CD4-positive, alpha-beta T cell (primary cell): ENCODE measurements at regions not wholly inside any gene's neighbourhood (a gene's known extent, or its start where the extent isn't known, plus 50 kb on each side); places are given as distances from the start of the nearest gene placed in this dataset.

Source experiments
- ATAC-seq: fragments of 200-7000 bp; cut with Tn5 transposase; one replicate; pipeline ENCODE4 v1.10.0; 2022; ENCODE audit warnings: mild to moderate bottlenecking; ENCODE audit not compliant: poor library complexity
- CTCF ChIA-PET: fragments of 350-600 bp; sonication (Branson Sonifier 250); formaldehyde crosslinking; loops from one replicate; lab custom pipeline; 2021; ENCODE audit warnings: antibody characterized with exemption, inconsistent platforms; lab: Charles Lee
- POLR2A ChIA-PET: fragments of 350-600 bp; sonication (Branson Sonifier 250); formaldehyde crosslinking; loops from one replicate; lab custom pipeline; 2021; ENCODE audit warnings: antibody characterized with exemption, inconsistent platforms; lab: Charles Lee
- DNase-seq, 14 experiments: peaks; one replicate each; pipeline ENCODE4 v3.0.0-alpha.2; 2013 to 2020; ENCODE audit warnings: mixed read lengths in 2 of 14
- H3K27ac ChIP-seq, 2 donors: one replicate each; pipeline versions ENCODE4 v1.5.1 to v1.7.0; 2013; ENCODE audit warnings: low read length in 2 of 2, low read depth in 1 of 2, mild to moderate bottlenecking in 1 of 2
- H3K27me3 ChIP-seq, 2 experiments: 1 replicate in 1 of 2; 2 replicates in 1 of 2; pipeline versions ENCODE4 v1.6.1 to v1.7.0; 2013; ENCODE audit warnings: low read length in 2 of 2, control low read depth in 1 of 2, mild to moderate bottlenecking in 1 of 2, moderate library complexity in 1 of 2; ENCODE audit not compliant: insufficient read depth in 2 of 2, control insufficient read depth in 1 of 2
- H3K36me3 ChIP-seq: one replicate; pipeline ENCODE4 v1.6.1; 2013; ENCODE audit warnings: low read length, control low read depth; ENCODE audit not compliant: insufficient read depth
- H3K4me1 ChIP-seq: one replicate; pipeline ENCODE4 v1.6.1; 2013; ENCODE audit warnings: low read length, control low read depth; ENCODE audit not compliant: insufficient read depth
- H3K4me3 ChIP-seq: one replicate; pipeline ENCODE4 v1.5.1; 2013; ENCODE audit warnings: mild to moderate bottlenecking, low read length, moderate library complexity
- H3K9me3 ChIP-seq, 2 experiments: 1 replicate in 1 of 2; 2 replicates in 1 of 2; pipeline versions ENCODE4 v1.6.1 to v1.7.0; 2013; ENCODE audit warnings: low read length in 2 of 2, mild to moderate bottlenecking in 2 of 2, control low read depth in 1 of 2, moderate library complexity in 1 of 2; ENCODE audit not compliant: control insufficient read depth in 1 of 2, insufficient read depth in 1 of 2
- H3K27ac Mint-ChIP-seq: one replicate; pipeline ENCODE4 v1.8.0; 2020; ENCODE audit warnings: mixed read lengths
- H3K27me3 Mint-ChIP-seq: one replicate; pipeline ENCODE4 v1.8.0; 2021; ENCODE audit warnings: mixed read lengths
- H3K36me3 Mint-ChIP-seq: one replicate; pipeline ENCODE4 v1.8.0; 2021; ENCODE audit warnings: low read depth, mixed read lengths
- H3K4me1 Mint-ChIP-seq: one replicate; pipeline ENCODE4 v1.8.0; 2021; ENCODE audit warnings: low read depth, mixed read lengths
- H3K4me3 Mint-ChIP-seq: one replicate; pipeline ENCODE4 v1.8.0; 2020; ENCODE audit warnings: mild to moderate bottlenecking, mixed read lengths
- H3K9me3 Mint-ChIP-seq: one replicate; pipeline ENCODE4 v1.8.0; 2020; ENCODE audit warnings: mixed read lengths
- CTCF ChIP-seq: fragments of 200-600 bp; IDR thresholded peaks from one replicate; pipeline ENCODE4 v1.8.0; 2022; ENCODE audit warnings: antibody characterized with exemption, mild to moderate bottlenecking
- intact Hi-C, 2 experiments: fragments of 100-400 bp; cut with DNase I in 1 of 2; cut with micrococcal nuclease in 1 of 2; formaldehyde crosslinking; loops; one replicate each; pipeline versions ENCODE4 v1.15.1 to v1.9.0; 2023 to 2025; cut with DNase I, micrococcal nuclease

GRCh38 chr18:78661316-78661715 is 318.3 kb upstream of the SALL3 start:
- Mint-ChIP-seq H3K27me3 (peaks cover 11% of the 10 kb centered on the region), H3K4me3 (no peak overlapping the region), H3K27ac (no peak overlapping the region), H3K4me1 (no peaks in the 10 kb centered on the region), H3K9me3 (peaks cover 2% of the 10 kb centered on the region), H3K36me3 (no peaks in the 10 kb centered on the region)
- Histone ChIP-seq H3K27me3 (no peaks in the 10 kb centered on the region), H3K36me3 (no peaks in the 10 kb centered on the region), H3K4me3 (no peak overlapping the region), H3K27ac (no peak overlapping the region), H3K4me1 (no peaks in the 10 kb centered on the region), H3K9me3 (peaks cover 0 to 13% of the 10 kb centered on the region in 2 experiments)
- no peak for DNase-seq
- POLR2A ChIA-PET, result no interaction called here
- CTCF ChIA-PET, result no interaction called here
- no peak for TF ChIP-seq CTCF
- intact Hi-C loops, result no loop called here
- ATAC-seq, result no peak

GRCh38 chr18:78662879-78663278 is 316.7 kb upstream of the SALL3 start:
- Histone ChIP-seq H3K9me3 (peaks cover 0 to 16% of the 10 kb centered on the region in 2 experiments), H3K27ac (no peak overlapping the region), H3K4me3 (no peak overlapping the region), H3K27me3 (no peaks in the 10 kb centered on the region), H3K36me3 (no peaks in the 10 kb centered on the region), H3K4me1 (no peaks in the 10 kb centered on the region)
- ChIA-PET POLR2A (no interaction called here), CTCF (interaction anchor here (1.0 kb wide), 1 partner anchor 31 kb away, joined by 3 read pairs; no protein-coding TSS in a partner anchor)
- Mint-ChIP-seq H3K27me3 (peaks cover 7% of the 10 kb centered on the region), H3K27ac (no peak overlapping the region), H3K4me3 (no peak overlapping the region), H3K4me1 (no peaks in the 10 kb centered on the region), H3K36me3 (no peaks in the 10 kb centered on the region), H3K9me3 (peaks cover 2% of the 10 kb centered on the region)
- no peak for ATAC-seq
- intact Hi-C loops, result no loop called here
- DNase-seq, result no peak
- no peak for TF ChIP-seq CTCF

- ATAC-seq (no peak), DNase-seq (no peak)
- ChIA-PET POLR2A (no interaction called here), CTCF (no interaction called here)
- H3K27me3 Mint-ChIP-seq, result peaks cover 7% of the 10 kb centered on the region
- no peak for TF ChIP-seq CTCF
- intact Hi-C loops, result no loop called here
- H3K9me3 Mint-ChIP-seq, result peaks cover 2% of the 10 kb centered on the region
- peaks cover 0 to 12% of the 10 kb centered on the region in 2 experiments for H3K9me3 ChIP-seq
- H3K4me3 ChIP-seq, result no peak overlapping the region
- H3K4me1 Mint-ChIP-seq, result no peaks in the 10 kb centered on the region
- no peak overlapping the region for H3K4me3 Mint-ChIP-seq
- no peaks in the 10 kb centered on the region for H3K36me3 ChIP-seq
- no peaks in the 10 kb centered on the region for H3K36me3 Mint-ChIP-seq
- H3K27me3 ChIP-seq, result no peaks in the 10 kb centered on the region
- H3K27ac ChIP-seq, result no peak overlapping the region
- H3K4me1 ChIP-seq, result no peaks in the 10 kb centered on the region
- H3K27ac Mint-ChIP-seq, result no peak overlapping the region
Observed at GRCh38 chr18:78664048-78664447, 315.6 kb upstream of the SALL3 start.
